ENCODE measurements at regions not wholly inside any gene's neighbourhood (a gene's known extent, or its start where the extent isn't known, plus 50 kb on each side); places are given as distances from the start of the nearest gene placed in this dataset.

DNA sequence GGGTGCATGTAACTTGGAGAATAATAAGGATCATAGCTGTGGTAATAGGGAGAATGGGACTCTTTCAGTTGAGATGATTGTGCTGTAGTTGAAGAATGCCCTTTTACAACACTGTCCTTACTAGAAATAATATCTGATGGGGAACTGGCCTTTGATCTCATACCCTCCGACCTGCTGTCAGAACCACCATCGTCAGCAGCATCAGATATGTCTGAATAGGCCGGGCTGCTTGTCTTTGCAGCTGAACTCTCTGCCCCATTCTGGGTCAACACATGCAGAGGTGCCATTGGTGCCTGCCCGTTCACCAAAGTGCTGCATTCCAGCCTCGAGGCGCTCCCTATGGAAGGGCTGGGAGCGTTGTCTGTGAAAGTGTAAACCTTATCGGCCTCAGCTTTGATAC, 99.1 kb downstream of the ZNF608 start:
- DNase-seq (ENCODE audit: low read depth): no peak

- DNase-seq (ENCODE audit: low read depth): no peak
These were observed 101.0 kb downstream of the ZNF608 start for GRCh38 chr5:124645396-124645795.

DNA sequence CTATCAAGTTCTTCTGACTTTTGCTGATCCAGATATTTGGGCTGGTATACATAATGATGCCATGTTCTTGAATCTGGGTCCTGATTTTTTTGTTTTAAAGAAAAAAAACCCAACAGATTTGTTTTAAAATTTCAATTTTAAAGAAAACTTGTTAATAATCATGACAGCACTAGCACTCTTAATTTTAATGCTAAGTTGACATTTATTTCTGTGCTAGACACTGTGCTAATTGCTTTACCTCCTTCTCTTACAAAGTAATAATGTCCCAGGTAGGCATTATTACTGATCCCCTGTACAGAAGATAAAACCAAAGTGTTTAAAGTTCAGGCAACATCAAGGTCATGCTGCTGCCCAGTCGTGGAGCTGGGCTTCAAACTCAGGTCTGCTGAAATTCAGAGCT, 101.9 kb downstream of the ZNF608 start:
- DNase-seq (ENCODE audit: low read depth): no peak

DNA sequence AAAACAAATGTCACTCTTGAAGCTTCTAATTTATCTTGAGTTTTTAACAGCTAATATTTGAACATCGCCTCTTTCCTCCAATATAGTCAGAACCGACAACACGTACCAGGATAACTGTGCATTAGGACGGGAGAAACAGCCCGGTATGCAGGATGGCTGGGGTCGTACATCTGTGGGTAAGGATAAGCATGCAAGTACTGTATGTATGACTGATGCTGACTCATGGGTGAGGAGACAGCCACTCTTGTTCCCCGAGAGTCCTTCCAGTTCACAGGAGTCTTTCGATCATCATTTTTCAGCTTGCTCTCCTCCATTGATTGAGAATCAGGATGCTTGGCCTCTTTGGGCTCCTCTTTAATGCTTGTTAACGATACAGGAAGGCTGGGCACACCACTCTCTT, 102.3 kb downstream of the ZNF608 start:
- no peak for DNase-seq (ENCODE audit: low read depth)

DNA sequence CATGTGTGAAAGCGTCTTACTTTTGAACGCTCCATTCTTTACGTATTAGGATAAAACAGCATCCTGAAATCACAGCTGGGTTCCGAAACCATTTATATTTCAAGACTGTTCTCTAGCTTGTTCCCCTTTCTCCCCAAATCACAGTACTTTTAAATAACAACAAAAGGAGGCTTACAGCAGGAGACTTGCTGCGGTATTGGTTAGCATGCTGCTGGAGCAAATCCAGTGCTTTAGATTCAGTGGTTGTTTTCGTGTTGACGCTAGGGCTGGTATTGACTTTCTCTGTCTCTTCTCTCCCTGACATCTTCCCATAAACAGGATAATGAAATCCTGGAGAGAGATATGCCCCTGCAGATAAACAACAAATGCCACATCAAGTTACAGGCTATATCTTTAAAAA, 103.1 kb downstream of the ZNF608 start:
- DNase-seq (ENCODE audit: low read depth): no peak

DNA sequence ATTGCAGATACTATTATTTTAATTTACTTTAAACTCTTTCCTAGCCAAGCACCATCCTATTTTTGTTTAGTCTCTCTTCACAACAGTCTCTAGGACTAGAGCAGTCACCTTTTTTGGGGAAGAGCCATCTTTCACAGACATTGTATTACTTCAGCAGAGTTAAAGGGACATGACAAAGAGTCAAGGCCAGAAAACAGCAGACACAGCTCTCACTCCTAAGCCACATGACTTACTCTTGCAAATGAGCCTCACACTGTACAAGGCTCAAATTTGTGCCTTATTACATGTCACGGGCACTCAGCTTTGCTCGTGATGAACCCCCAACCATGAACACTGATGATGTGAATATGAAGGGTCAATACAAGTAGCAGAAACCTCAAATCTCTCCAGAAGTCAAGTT, 104.3 kb downstream of the ZNF608 start:
- no peak for DNase-seq (ENCODE audit: low read depth)

- no peak for DNase-seq (ENCODE audit: low read depth)
These were observed 105.2 kb downstream of the ZNF608 start for GRCh38 chr5:124641154-124641792.

DNA sequence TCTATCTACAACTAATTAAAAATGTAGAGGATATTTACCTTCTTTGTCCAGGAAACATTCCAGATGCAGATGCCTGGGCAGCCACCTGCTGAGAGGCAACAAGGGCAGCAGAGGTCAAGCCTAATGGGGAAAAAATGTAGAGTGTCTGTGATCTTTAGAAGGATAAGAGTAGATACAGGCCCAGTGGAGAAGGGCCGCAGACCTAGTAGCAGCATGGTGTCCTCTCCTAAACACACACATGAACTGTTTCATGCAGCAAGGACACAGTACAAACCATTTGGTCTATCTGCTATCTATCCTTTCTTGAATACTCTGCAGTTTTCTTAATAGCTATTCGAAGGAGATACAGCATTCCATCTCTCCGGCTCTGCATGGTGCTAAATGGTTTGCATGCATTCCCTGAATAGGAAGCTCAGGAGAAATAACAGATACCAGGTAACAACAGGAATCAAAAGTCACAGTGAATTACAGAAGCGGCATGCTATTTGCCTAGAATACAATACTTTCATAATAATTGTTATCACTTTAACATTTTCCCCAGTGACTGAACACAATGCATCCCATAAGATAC, 107.3 kb downstream of the ZNF608 start:
- DNase-seq (ENCODE audit: low read depth): no peak

DNA sequence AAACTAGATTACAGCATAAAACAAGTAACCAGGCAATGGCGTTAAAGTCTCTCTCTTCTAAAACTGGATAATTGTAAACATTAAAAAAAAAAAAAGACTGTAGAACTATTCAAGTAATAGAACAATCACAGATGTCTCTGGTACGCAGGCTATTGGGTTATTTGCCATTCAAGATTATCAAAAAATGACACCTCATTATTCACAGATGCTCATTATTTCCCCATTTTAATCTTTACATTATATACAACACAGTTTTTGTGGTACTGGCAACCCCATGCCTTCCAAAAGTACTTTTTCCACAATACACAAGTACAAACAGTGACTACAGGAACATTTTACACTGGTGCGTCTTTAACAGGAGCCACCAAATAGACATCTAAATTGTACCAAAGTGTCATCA, 109.4 kb downstream of the ZNF608 start:
- no peak for DNase-seq (ENCODE audit: low read depth)

DNA sequence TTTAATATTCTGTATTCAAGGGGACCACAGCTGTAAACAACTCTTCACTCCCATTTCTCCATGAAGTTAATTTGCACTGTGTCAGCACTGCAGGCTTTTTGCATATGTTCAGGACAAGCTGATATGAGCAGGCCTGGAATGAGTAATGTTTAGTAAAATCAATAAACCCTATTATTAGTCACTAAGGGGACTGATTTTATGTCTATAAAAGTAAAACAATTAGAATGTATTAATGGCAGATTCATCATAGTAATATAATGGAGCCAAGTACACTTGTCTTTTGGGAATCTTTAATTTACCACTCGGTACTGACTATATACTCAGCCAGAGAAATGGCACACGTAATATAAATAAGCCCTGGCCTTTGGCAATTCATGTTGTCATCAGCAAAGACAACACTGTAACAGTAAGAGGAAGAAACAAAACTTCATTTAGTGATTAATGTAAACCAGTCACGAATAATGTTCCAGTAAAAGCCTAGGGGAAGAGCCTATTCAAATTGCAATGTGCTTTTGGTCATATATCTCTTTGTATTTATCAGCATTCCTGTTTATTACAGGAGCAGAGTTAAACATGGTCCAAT, 111.6 kb downstream of the ZNF608 start:
- DNase-seq (ENCODE audit: low read depth): no peak

DNA sequence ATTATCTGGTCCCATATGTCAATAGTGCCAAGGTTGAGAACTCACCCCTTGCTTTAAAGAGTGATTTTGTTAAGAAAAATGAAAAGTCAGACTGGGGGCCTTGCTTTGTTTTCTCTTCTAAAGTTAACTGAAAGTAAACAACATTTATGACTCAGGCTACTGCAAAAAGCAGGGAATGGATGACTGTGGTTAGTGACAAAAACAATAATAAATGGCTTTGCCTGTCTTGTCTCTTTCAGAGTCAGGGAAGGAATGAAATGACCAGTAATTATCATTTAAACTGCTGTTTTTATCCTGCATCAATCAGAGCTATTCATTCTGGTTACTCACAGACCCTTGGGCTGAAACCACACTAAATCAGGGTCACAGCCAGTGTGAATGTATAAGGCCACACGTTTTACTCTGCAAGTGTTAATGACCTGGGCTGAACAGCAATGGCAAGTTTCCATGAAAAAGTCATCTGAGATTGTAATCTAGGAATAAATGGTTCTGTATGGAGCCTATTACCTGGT, 112.2 kb downstream of the ZNF608 start:
- no peak for DNase-seq (ENCODE audit: low read depth)

GRCh38 chr5:124633209-124633608, 113.2 kb downstream of the ZNF608 start:
- no peak for DNase-seq (ENCODE audit: low read depth)

DNA sequence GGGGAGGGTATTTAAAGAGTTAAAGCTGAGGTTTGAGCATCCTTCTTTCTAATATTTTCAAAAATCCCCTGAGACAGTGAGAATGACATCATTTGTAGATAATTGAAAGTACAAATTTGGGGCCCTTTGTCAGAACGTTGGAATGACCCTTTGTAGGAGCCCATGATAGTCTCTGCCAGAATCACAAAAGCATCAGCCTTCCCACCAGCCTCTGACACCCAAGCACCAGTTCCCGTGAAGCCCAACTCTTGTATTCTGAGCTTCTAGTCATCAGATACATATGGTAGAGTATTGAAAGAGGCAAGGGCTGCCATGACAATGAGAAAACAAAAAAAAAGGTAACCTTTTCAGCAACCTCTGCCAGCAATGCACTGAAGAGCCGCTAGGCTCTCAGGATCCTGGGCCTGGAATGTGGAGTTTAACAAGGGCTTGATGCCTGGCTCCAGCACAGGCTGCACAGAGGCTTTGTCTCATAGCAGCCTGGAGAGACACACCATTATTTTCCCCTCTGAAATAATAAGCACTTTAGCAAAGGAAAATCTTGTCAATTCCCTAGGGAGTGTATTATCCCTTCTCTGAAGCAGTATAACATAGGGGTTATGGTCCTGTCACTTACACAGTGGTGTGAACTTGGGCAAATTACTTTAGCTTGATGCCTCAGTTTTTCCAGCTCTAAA, 114.4 kb downstream of the ZNF608 start:
- no peak for DNase-seq (ENCODE audit: low read depth)

GRCh38 chr5:124630767-124631704, 115.4 kb downstream of the ZNF608 start:
- DNase-seq (ENCODE audit: low read depth): no peak

DNA sequence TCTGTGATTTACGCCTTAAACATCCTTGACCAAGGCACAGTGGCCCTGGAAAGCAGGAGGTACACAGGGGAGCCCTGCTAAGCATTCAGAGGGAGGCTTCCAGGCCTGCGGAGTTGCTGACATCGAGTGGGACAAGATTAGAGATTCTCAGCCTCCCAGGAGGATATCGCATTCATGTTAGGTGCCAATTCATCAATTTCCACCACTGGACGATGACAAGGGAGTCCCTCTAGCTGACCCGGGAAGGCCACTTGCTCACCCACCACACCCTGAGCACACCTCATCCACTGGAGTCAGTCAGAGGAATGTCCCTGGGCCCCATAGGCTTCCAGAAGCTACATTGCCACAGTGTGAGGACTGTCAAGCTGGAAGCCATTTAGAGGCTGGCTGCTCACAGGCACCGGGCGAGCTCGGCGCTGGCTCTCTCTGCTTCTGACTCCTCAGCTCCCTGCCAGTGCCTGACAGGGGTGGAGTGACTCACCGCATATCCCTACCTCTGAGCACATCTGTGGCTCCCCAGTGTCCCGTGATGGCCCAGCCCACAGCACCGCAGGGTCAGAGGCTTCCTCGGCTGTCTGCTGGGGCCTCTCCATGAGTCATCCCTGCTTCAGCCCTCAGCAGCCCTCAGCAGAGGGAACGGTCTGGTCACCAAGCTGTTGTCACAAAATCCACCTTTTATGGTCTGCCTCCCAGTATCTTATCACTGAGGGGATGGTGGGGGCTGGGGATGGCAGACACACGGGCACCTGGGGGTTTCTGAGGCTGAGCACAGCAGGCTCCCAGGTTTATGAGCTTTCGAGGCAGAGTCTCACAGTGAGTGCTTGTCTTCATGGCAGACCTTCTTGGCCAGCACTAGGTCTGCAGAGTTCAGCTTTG, 117.5 kb downstream of the ZNF608 start:
- DNase-seq (ENCODE audit: low read depth): peak; percentile 77

DNA sequence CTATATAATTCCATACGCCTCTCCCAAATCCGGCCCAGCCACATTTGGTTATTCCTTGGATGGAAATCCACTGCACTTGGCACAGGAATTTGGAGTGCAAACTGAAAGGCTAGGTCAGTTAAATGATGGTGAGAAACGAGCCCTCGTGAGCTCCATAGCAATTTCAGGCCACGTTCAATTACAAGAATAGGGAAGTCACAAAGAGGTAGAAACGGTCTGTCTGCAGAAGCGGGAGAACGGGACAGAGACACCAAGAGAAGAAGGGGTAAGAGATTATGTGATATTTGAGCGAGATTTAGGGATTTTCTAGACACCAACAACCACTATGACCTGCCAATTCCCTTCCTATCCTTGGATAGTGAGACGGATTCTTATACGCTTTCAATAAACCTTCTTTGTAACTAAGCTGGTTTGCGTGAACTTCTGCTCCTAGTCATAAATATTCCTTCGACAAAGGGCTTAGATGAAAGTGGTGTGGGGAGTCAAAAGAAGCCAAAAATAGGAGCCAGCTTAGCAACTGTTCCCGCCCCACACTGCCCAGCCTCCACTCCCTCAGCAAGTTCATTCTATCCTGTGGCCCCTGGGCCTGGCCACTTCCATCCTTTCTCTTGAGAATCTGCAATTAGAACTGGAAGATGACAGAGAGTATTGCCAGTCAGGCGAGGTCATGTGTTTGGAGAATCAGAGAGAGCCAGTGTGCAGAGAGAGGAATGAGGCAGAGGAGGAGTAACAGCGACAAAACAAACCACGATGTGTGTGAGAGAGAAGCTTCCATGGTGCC, 118.4 kb downstream of the ZNF608 start:
- no peak for DNase-seq (ENCODE audit: low read depth)

DNA sequence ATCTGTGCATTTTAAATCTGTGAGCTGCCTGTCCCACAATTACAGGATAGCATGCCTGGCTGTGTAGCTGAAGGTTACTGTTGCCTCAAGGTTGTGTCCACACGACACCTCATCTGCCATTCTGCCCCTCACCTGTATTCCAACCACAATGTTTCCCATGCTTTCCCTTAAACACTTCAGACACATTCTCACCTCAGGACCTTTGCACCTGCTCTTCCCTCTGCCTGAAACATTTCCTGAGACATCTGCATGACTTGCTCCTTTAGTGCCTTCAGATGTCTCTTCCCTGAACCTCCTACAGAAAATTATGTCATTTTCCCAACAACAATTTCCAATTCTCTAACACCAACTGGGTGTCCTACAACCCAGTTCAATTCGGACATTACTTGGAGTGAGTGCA, 120.4 kb downstream of the ZNF608 start:
- DNase-seq (ENCODE audit: low read depth): no peak

GRCh38 chr5:124623265-124623664, 123.2 kb downstream of the ZNF608 start:
- DNase-seq (ENCODE audit: low read depth): no peak

DNA sequence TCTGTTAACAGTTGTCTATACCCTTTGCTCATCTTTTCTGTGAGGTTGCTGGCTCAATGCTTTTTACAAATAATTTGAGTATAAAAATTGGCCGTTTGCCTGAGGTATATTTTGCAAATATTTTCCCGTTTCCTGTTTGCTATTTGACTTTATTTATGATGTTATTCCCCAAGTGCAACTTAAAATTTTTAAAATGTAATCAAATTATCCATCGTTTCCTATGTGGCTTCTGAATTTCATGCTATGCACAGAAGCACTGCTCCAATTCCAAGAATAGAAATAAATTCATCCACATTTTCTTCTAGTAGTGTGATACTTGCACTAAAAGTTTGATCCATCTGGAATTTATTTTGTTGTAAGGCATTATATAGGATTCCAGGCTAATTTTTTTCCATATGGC, 123.6 kb downstream of the ZNF608 start:
- no peak for DNase-seq (ENCODE audit: low read depth)

DNA sequence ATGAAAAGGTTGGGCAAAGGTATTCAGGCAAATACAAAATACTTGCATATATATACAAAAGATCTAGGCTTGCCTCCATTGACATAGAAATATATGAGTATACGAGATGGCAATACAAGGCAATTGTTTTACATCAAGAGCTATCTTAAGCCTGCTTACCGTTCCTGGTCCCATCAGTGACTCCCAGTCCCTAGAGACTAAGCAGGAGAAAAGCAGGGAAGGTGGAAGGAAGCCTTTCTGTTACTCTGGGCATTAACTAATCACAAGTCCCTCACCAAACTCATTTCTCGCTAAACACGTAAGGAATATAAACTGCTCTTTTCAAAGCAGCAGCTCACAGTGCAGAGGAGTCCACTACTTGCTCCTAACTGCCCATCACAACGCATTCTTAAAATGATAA, 125.2 kb downstream of the ZNF608 start:
- DNase-seq (ENCODE audit: low read depth): no peak

Data from fibroblast of the conjunctiva (primary cell).